HG02588 (cell line): ENCODE measurements at regions not wholly inside any gene's neighbourhood (a gene's known extent, or its start where the extent isn't known, plus 50 kb on each side); places are given as distances from the start of the nearest gene placed in this dataset.

Source experiments
- ATAC-seq: cut with Tn5 transposase; IDR thresholded peaks from one replicate; pipeline ENCODE4 v1.9.1; 2021; ENCODE audit warnings: mild to moderate bottlenecking, moderate library complexity; ENCODE audit not compliant: unreplicated experiment

DNA sequence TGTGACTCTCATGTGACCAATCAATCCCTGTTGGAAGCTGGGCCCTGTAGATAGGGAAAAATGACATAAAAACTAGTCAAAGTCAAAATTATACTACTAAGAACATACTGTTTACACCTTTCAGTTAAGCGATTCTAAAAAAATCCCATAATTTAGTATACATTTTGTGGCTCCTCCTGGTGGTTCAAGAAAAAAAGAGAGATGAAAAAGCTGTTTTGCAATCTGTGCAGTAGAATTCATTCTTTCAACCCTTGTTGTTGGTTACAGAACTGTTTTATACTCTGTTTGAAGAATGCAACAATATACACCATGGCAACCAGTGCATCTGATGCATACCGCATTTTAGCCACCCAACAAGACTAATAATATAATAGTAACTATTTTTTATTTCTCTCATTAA lies 66.8 kb upstream of the ANK2 start:
- ATAC-seq, result no peak

- no peak for ATAC-seq
These were observed 54.6 kb upstream of the ANK2 start for GRCh38 chr4:112994732-112995464.
